A172 (cell line): ENCODE measurements at regions not wholly inside any gene's neighbourhood (a gene's known extent, or its start where the extent isn't known, plus 50 kb on each side); places are given as distances from the start of the nearest gene placed in this dataset.
"Not testable (repeated sequence)": the region's sequence is repeated elsewhere in the genome, so short reads cannot be mapped to it uniquely, and the experiment has no call there.

Source experiments
- DNase-seq: peaks from one replicate; pipeline ENCODE4 v3.0.0-alpha.2; 2015; ENCODE audit warnings: low spot score

DNA sequence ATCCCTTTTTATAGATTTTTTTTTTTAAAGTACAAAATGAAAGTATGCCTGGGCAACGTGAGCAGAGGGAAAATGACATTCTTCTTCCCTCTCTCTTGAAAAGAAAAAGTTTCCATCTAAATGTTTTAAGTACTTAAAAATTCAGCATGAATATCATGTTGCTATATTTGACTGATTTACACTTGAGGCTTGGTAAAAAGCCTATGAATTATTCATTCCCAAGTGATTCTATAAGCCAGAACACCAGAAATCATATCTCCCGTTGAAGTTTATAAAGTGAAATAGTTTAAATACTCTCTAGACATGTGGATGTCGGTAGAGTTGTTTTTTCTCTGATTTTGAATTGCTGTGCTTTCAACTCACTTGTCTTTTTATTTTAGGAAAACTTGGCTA is 276.2 kb upstream of the RARB start:
- no peak for DNase-seq

- DNase-seq = no peak
These were observed 274.9 kb upstream of the RARB start for GRCh38 chr3:25153136-25153535.

DNA sequence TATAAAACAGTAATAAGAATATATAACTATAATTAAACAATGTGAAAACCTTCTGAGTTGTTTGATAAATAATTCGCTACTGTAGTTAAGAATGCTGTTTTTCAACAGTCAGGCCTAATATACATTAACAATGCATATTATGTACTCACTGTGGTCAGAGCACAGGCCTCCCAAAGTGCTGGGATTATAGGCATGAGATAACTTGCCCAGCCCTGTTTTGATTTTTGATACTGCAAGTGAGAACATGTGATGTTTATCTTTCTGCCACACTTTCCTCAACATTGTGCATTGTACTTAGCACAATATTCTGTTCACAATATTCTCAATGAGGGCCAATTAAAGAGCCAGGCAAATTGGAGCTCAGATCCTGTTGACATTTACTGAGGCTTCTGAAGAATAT is 274.5 kb upstream of the RARB start:
- no peak for DNase-seq

- peak; percentile 24 for DNase-seq
These were observed 272.2 kb upstream of the RARB start for GRCh38 chr3:25155652-25156471.

GRCh38 chr3:25156626-25157025 is 271.4 kb upstream of the RARB start:
- peak; percentile 84 for DNase-seq

- no peak for DNase-seq
These were observed 262.8 kb upstream of the RARB start for GRCh38 chr3:25165306-25165705.

GRCh38 chr3:25166016-25166415 is 262.0 kb upstream of the RARB start:
- no peak for DNase-seq

DNA sequence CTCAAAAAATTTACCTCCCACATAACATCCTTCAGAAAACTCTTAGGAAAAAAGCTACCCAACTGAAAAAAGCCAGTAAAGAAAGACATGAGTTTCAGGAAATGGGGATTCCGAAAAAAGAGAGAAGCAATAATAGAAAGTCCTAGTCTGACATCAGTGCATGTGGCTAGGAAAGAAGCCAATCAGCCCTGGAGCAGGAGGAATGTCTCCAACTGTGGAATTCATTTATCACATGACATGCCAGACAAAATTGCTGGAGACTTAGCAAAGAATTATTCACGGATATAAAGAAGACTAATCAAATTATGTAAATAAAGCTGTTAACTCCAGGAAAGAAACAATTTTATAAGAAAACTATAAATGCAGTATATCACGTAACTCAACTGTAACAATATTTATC is 258.9 kb upstream of the RARB start:
- DNase-seq = no peak

GRCh38 chr3:25170021-25170420 is 258.0 kb upstream of the RARB start:
- no peak for DNase-seq

DNA sequence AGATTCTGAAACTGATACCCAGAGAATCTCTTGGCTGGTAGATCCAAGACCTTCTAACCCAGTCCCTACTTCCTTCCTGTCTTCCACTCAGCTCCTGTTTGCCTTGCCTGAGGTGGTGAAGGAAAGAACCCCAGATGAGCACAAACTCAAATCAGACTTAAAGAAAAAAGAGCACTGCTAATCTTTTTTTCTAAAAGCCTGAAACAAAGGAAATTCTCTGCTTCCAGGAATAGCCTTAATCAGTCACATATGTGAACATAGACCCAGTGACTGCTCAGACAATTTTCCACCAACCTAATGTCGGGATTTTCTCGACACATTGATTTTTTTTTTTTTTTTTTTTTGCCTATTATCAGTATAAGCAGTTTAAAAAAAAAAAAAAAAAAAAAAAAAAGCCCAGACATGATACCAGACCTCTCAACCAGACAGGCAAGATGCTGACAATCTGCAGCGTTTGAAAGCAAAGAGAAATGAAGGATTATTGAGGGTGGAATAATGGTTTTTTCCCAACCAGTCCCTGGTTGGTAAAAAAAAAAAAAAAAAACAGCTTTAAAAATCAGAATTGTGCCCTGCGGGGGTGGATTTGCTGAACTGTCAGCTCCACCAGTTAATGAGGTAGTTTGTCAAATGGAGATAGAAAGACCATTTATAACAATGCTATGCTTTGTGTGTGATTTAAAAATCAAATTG is 256.8 kb upstream of the RARB start:
- no peak for DNase-seq

DNA sequence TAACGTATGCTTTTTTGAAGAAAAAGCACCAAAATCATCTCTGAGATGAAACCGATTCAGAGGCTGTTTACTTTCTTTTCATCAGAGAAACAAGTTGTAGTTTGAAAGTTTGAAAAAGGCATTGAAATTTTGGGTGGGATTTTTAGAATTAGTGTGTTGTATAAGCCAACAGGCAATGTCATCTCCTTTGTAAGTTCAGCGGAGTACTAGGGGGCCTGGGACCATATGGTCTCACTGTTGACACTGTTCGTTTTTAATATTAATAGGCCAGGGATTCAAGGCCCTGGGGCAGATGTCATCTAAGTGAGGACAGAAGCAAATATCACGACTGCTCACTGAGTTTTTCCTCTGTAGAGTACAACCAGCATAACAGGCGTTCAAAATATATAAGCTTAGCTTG is 256.2 kb upstream of the RARB start:
- no peak for DNase-seq

- no peak for DNase-seq
These were observed 254.5 kb upstream of the RARB start for GRCh38 chr3:25173606-25174005.

DNA sequence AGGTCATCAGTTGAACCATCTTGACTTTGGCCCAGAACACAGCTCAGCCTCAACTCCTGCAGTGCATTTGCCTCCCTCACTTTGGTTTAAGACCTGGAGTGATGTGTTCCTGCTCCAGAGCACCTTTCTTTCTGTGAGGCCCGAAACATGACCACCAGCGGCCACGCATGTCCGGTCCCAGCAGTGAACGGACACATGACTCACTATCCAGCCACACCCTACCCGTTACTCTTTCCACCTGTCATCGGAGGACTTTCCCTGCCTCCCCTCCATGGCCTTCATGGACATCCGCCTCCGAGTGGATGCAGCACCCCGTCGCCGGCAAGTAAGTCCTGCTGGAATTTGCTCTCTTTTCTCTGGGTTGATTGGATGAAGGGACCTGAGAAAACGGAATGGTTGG is 253.8 kb upstream of the RARB start:
- DNase-seq = no peak

GRCh38 chr3:25177041-25177440 is 251.0 kb upstream of the RARB start:
- no peak for DNase-seq

- no peak for DNase-seq
These were observed 249.4 kb upstream of the RARB start for GRCh38 chr3:25178672-25179071.

DNA sequence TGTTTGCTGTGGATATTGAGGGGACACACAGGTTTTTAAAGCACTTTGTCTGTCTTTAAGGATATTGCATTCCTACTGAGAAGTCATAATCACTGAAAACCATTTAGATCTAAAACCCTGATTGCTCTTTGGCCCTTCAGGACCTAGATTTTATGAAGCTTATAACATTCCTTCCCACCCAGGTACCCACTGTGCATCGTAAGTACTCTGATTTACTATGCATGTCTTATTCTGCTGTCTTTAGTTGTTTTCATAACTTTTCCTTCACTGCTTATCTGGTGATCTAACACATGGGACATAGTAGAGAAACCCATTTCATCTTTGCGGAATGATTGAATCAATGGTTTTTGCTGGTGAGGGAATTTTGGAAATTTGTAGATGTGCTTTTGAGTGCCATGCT is 247.0 kb upstream of the RARB start:
- DNase-seq = no peak

DNA sequence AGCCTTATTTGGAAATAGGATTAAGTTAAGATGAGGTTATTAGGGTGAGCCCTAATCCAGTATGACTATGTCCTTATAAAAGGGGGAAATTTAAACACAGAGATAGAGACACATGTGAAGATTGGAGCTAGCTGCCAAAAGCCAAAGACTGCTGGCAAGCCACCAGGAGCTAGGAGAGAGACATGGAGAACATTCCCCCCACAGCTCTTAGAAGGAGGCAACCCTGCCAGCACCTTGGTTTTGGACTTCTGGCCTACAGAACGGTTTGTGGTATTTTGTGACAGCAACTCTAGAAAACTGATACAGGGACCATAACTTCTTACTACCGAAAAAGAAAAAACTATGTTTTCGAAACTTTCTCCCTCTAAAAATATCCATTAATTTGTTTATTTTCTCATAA is 245.3 kb upstream of the RARB start:
- no peak for DNase-seq

GRCh38 chr3:25184641-25185250 is 243.3 kb upstream of the RARB start:
- no peak for DNase-seq

DNA sequence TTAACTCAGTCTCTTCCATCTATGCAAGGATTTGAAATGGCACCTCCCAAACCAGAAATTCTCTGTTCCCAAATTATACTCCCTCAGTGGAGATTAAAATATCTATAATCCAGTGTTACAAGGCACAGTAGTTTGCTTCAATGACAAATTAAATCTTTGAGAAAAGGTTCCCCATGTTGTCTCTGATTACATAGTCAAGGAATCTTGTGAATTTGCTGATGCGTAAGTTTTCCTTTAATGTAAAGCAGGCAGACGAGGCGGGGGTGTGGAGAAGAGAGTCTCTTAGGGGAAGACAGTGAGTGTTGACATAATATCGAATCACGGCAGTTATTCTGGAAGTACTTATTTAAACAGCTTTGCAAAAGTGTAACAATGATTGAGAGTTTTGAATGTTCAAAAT is 236.4 kb upstream of the RARB start:
- DNase-seq = no peak

DNA sequence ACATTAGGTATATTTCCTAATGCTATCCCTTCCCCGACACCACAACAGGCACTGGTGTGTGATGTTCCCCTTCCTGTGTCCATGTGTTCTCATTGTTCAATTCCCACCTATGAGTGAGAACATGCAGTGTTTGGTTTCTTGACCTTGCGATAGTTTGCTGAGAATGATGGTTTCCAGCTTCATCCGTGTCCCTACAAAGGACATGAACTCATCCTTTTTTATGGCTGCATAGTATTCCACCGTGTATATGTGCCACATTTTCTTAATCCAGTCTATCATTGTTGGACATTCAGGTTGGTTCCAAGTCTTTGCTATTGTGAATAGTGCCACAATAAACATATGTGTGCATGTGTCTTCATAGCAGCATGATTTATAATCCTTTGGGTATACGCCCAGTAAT is 228.5 kb upstream of the RARB start:
- not testable (repeated sequence) for DNase-seq

- DNase-seq = no peak
These were observed 215.3 kb upstream of the RARB start for GRCh38 chr3:25212736-25213135.

- DNase-seq = no peak
These were observed 214.0 kb upstream of the RARB start for GRCh38 chr3:25214034-25214433.

DNA sequence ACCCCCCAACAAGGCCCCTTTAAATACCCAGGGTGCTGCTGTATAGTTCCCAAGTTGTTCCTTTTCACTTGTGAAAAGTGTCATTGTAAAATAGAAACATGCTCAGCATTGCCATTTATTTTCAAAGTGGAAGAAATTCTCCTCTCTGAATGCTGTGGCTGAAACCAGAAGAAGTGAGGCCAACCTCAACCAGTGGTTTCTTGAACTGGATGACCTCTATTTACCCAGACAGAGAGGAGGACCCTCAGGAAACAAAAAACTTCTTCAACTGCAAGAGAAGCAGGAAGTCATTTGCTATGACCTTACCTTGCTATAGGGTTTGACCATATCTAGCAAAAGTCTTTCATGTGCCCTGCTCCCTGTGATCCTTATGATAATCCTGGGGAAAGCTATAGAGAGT is 209.7 kb upstream of the RARB start:
- DNase-seq = no peak
